ENCODE measurements at regions not wholly inside any gene's neighbourhood (a gene's known extent, or its start where the extent isn't known, plus 50 kb on each side); places are given as distances from the start of the nearest gene placed in this dataset.

GRCh38 chr22:49103314-49104059, 724.2 kb downstream of the BRD1 start:
- no peak for TF ChIP-seq CTCF (IDR thresholded peaks at IDR 0.05)
- no peak for TF ChIP-seq EP300 (IDR thresholded peaks at IDR 0.05)
